ENCODE measurements at regions not wholly inside any gene's neighbourhood (a gene's known extent, or its start where the extent isn't known, plus 50 kb on each side); places are given as distances from the start of the nearest gene placed in this dataset.

DNA sequence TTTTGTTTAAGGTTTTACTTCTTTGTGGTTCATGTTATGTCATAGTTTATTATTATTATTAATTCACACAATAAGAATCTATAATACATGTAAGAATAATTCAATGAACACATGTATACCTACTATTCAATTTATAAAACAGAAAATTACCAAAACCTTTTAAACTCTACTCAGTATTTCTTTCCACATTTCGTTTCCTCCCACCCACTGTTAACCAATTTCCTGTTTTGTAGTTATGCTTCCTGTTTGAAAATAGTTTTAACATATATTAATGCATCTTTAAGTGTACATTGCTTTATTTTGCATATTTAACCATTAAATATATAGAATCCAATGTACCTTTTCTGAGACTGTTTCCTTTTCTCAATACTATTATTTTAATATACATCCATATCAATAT, 397.9 kb upstream of the SPTLC3 start:
- no peak for ATAC-seq
- Histone ChIP-seq H3K27ac (no peak overlapping the region), H3K27me3 (no peaks in the 10 kb centered on the region), H3K9me3 (peaks cover 0 to 12% of the 10 kb centered on the region in 2 donors), H3K4me3 (no peak overlapping the region), H3K4me1 (no peaks in the 10 kb centered on the region), H3K36me3 (no peaks in the 10 kb centered on the region)
- intact Hi-C loops (cut with DNase I), result no loop called here
- DNase-seq, result no peak
- TF ChIP-seq CTCF (IDR thresholded peaks at IDR 0.05), result no peak

DNA sequence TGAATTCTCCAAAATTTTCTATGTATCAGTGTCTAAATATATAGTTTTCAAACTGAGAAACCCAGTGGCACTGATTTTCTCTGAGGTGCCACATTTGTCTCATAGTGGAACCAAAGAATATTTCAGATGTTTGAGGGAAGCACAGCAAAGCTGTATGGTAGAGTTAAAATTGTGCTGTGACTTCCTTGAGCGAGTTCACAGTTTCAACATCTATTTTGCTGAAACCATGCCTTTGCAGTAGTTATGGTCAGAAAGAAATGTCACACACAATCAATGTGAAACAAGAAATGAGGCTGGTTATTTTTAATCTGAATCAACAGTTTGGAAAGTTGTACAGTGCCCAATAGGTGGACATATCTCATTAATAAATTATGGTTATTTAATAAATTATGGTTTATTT, 394.0 kb upstream of the SPTLC3 start:
- intact Hi-C loops (cut with DNase I), result no loop called here
- TF ChIP-seq CTCF (IDR thresholded peaks at IDR 0.05), result no peak
- Histone ChIP-seq H3K36me3 (no peaks in the 10 kb centered on the region), H3K9me3 (peaks cover 0 to 19% of the 10 kb centered on the region in 2 donors), H3K27me3 (no peaks in the 10 kb centered on the region), H3K4me1 (no peaks in the 10 kb centered on the region), H3K27ac (no peak overlapping the region), H3K4me3 (no peak overlapping the region)
- ATAC-seq, result no peak
- no peak for DNase-seq

DNA sequence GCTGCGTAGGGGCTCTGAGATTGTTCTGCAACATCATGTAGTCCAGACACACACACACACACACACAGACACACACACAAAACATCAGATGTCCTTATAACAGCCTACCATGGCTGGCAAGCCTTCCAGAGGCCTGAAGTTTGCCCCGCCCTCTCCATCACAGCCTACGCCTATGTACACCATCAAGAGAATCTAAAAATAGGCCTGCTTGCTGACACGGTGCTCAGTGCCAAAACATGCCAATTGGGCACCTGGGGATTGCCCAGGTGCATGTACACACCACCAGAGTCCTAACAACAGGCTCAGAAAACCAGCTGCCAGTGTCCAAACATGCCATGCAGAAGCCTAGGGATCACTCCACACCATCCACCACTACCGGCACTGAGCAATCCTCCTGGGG, 391.7 kb upstream of the SPTLC3 start:
- Histone ChIP-seq H3K27ac (no peak overlapping the region), H3K9me3 (peaks cover 0 to 21% of the 10 kb centered on the region in 2 donors), H3K27me3 (no peaks in the 10 kb centered on the region), H3K4me1 (no peaks in the 10 kb centered on the region), H3K36me3 (no peaks in the 10 kb centered on the region), H3K4me3 (no peak overlapping the region)
- intact Hi-C loops (cut with DNase I), result no loop called here
- DNase-seq, result no peak
- ATAC-seq, result no peak
- TF ChIP-seq CTCF (IDR thresholded peaks at IDR 0.05), result no peak

DNA sequence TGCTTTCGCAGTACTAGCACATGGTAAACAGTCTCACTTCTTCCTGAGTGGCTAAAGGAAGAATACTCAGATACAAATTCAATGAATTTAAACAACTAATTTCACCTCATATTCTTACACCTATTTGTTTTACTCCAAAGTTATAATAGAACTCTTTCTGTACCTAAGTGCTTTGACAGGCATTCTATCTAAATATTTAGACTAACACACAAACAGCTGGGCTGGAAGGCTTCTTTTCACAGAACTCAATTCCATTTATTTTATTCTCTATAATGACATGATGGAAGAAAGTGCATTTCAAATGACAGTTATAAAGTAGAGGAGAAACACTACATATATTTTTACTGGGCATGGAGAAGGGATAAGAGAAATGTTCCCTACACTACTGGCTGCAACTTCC, 384.9 kb upstream of the SPTLC3 start:
- ATAC-seq (no peak), DNase-seq (no peak)
- Histone ChIP-seq H3K4me3 (no peak overlapping the region), H3K36me3 (no peaks in the 10 kb centered on the region), H3K9me3 (peaks cover 0 to 8% of the 10 kb centered on the region in 2 donors), H3K27ac (no peak overlapping the region), H3K27me3 (no peaks in the 10 kb centered on the region), H3K4me1 (no peaks in the 10 kb centered on the region)
- intact Hi-C loops (cut with DNase I), result no loop called here
- no peak for TF ChIP-seq CTCF (IDR thresholded peaks at IDR 0.05)

DNA sequence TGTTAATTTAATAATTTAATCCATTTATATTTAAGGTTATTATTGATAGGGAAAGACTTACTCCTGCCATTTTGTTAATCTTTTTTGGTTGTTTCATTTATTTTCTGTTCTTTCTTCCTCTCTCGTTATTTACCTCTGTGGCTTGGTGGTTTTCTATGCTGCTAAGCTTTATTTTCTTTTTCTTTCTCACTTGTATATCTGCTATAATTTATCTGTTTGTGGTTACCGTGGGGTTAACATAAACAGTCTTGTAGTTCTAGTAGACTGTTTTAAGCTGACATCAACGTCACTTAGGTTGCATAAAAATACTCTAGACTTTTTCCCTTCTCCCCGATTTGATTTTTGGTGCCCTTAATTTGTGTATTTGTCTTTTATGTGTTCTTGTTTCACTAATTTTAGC, 381.3 kb upstream of the SPTLC3 start:
- no peak for TF ChIP-seq CTCF (IDR thresholded peaks at IDR 0.05)
- H3K27me3 ChIP-seq, result no peaks in the 10 kb centered on the region
- no peaks in the 10 kb centered on the region for H3K36me3 ChIP-seq
- DNase-seq (no peak), ATAC-seq (no peak)
- no peaks in the 10 kb centered on the region for H3K4me1 ChIP-seq
- intact Hi-C loops (cut with DNase I), result no loop called here
- no peak overlapping the region for H3K27ac ChIP-seq
- no peak overlapping the region for H3K4me3 ChIP-seq
- H3K9me3 ChIP-seq, result peaks cover 0 to 26% of the 10 kb centered on the region in 2 donors

Measured in left lung (tissue), 4 donors.